Progenitor cell of endocrine pancreas (in vitro differentiated cells): ENCODE measurements at regions not wholly inside any gene's neighbourhood (a gene's known extent, or its start where the extent isn't known, plus 50 kb on each side); places are given as distances from the start of the nearest gene placed in this dataset.

Experiments used
- DNase-seq: peaks from one replicate; pipeline ENCODE4 v3.0.0; 2021; ENCODE audit warnings: low spot score; ENCODE audit not compliant: unreplicated experiment
- H3K27ac Mint-ChIP-seq: 2 replicates; pipeline ENCODE4 v1.8.0; 2021; ENCODE audit warnings: mild to moderate bottlenecking, moderate library complexity, mixed read lengths
- H3K27me3 Mint-ChIP-seq: 2 replicates; pipeline ENCODE4 v1.8.0; 2021; ENCODE audit warnings: mixed read lengths
- H3K36me3 Mint-ChIP-seq: 2 replicates; pipeline ENCODE4 v1.8.0; 2022; ENCODE audit warnings: mixed read lengths; ENCODE audit not compliant: insufficient read depth
- H3K4me1 Mint-ChIP-seq: 2 replicates; pipeline ENCODE4 v1.8.0; 2021; ENCODE audit warnings: low read depth, mixed read lengths
- H3K4me3 Mint-ChIP-seq: 2 replicates; pipeline ENCODE4 v1.8.0; 2021; ENCODE audit warnings: low read depth, mild to moderate bottlenecking, moderate library complexity, mixed read lengths
- H3K9me3 Mint-ChIP-seq: 2 replicates; pipeline ENCODE4 v1.8.0; 2021; ENCODE audit warnings: low read depth, mixed read lengths
- TF ChIP-seq, protein P1 (sequence below): fragments of 200-600 bp; sonication (generic); IDR thresholded peaks from one replicate; pipeline ENCODE4 v1.5.0; 2021; ENCODE audit warnings: antibody characterized with exemption, mild to moderate bottlenecking; ENCODE audit not compliant: unreplicated experiment

DNA sequence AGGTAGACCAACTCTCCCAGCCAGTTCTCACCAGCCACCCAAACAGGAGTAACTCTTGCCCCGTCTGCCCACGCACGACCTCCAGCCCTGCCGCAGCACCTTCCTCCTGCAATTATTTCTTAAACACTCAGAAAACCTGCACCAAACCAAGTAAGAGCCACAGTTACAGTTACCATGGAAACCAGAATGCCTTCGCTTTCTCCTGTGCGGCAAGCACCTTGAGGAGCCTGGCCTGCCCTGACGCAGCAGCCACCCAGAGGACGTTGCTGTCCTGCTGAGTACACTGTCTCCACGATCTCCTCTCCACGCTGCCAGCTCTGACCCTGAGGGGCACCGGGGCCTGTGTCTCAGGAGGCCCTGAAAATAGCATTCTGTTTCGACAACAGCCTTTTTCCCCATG, 94.3 kb upstream of the SMIM21 start:
- Mint-ChIP-seq H3K27me3 (peaks cover 3% of the 10 kb centered on the region), H3K27ac (no peak overlapping the region), H3K9me3 (peaks cover 4% of the 10 kb centered on the region), H3K4me1 (no peaks in the 10 kb centered on the region), H3K4me3 (no peak overlapping the region), H3K36me3 (no peaks in the 10 kb centered on the region)
- no peak for DNase-seq
- TF ChIP-seq, protein P1, sequence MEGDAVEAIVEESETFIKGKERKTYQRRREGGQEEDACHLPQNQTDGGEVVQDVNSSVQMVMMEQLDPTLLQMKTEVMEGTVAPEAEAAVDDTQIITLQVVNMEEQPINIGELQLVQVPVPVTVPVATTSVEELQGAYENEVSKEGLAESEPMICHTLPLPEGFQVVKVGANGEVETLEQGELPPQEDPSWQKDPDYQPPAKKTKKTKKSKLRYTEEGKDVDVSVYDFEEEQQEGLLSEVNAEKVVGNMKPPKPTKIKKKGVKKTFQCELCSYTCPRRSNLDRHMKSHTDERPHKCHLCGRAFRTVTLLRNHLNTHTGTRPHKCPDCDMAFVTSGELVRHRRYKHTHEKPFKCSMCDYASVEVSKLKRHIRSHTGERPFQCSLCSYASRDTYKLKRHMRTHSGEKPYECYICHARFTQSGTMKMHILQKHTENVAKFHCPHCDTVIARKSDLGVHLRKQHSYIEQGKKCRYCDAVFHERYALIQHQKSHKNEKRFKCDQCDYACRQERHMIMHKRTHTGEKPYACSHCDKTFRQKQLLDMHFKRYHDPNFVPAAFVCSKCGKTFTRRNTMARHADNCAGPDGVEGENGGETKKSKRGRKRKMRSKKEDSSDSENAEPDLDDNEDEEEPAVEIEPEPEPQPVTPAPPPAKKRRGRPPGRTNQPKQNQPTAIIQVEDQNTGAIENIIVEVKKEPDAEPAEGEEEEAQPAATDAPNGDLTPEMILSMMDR: no peak

DNA sequence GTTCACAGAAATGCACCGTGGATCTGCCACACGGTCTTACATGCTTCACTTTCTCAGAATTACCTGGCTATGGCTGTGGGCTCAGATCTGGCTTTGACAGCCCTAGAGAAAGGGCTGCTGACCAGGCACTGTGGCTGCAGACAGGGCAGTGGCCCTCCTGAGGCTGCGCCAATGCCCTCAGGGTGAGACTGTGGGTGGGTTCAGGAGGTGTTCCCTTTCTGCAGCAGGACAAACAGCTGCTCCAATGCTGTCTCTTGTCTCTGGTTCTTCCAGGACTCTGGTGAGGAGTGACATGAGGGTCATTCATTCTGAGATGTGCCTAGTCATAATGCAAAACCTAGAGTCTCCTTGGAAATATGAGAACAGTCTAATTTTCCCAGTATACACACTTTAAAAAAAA, 90.5 kb upstream of the SMIM21 start:
- Mint-ChIP-seq H3K36me3 (no peaks in the 10 kb centered on the region), H3K4me1 (no peaks in the 10 kb centered on the region), H3K27ac (no peak overlapping the region), H3K27me3 (no peaks in the 10 kb centered on the region), H3K9me3 (peaks cover 14% of the 10 kb centered on the region), H3K4me3 (no peak overlapping the region)
- DNase-seq: no peak
- TF ChIP-seq, protein P1: no peak

DNA sequence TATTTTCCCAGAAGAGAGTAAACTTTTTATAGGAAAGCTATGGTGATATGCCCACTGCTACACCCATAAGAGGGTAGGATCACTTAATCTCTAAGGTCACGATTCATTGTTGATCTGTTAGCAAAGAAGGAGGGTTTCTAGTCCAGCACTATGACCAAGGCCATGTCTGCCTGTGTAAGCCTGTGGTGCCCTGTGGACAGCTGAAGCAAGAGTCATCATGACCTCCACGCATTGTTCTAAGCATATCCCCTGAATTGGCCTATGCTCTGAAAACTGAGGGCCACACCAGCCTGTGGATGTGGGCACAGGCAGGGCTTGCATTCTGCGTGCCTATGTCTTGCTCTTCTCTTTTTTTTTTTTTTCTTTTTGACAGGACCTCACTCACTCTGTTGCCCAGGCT, 89.8 kb upstream of the SMIM21 start:
- Mint-ChIP-seq H3K27ac (no peak overlapping the region), H3K36me3 (no peaks in the 10 kb centered on the region), H3K27me3 (no peaks in the 10 kb centered on the region), H3K4me3 (no peak overlapping the region), H3K9me3 (peaks cover 22% of the 10 kb centered on the region), H3K4me1 (no peaks in the 10 kb centered on the region)
- TF ChIP-seq, protein P1: no peak
- no peak for DNase-seq

DNA sequence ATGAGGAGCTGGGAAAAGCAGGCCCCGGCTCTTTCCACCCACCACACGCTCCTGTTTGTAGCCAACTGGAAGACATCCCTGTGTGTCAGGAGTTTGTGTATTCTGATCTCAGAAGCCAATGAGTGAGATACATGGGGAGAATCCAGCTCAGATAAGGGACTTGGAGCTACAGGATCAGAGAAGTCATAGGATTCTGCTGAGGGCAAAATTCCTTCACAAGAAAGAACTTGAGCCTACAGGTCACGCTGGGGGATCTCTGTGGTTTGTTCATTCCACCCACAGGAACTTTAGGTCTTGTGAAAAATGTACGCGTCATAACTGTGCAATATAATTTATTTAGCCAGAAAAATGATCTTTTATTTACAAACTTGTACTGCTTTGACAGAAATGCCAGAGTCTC, 80.1 kb upstream of the SMIM21 start:
- H3K4me1 Mint-ChIP-seq: no peaks in the 10 kb centered on the region
- no peak for DNase-seq
- H3K27me3 Mint-ChIP-seq: no peaks in the 10 kb centered on the region
- H3K4me3 Mint-ChIP-seq: no peak overlapping the region
- no peaks in the 10 kb centered on the region for H3K36me3 Mint-ChIP-seq
- H3K27ac Mint-ChIP-seq: no peak overlapping the region
- TF ChIP-seq, protein P1: no peak
- H3K9me3 Mint-ChIP-seq: peaks cover 14% of the 10 kb centered on the region

DNA sequence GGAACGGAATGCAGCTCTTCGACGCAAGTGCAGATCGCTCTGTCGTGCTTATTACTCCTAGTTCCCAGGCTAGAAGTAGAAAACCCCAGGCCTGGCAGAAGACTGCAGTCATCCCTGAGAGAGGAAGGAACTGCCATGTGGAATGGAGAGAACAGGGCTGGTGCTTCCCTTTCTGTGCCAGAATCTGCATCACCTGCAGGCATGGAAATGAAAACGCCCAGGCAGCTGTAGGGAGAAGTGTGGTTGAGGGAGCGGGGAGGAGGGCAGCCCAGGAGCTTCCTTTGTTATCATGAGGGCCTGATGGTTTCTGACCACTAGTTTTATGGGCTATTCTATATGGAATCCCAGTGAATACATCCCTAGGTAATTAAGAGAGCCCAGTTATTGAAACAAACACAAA, 79.4 kb upstream of the SMIM21 start:
- DNase-seq: no peak

More for the DNA sequence above, 79.4 kb upstream of the SMIM21 start:
- H3K36me3 Mint-ChIP-seq: no peaks in the 10 kb centered on the region
- H3K4me3 Mint-ChIP-seq: no peak overlapping the region
- H3K27ac Mint-ChIP-seq: no peak overlapping the region
- peaks cover 7% of the 10 kb centered on the region for H3K9me3 Mint-ChIP-seq
- H3K27me3 Mint-ChIP-seq: no peaks in the 10 kb centered on the region
- no peaks in the 10 kb centered on the region for H3K4me1 Mint-ChIP-seq
- TF ChIP-seq, protein P1: no peak
